CD14-positive monocyte (primary cell): ENCODE measurements at regions not wholly inside any gene's neighbourhood (a gene's known extent, or its start where the extent isn't known, plus 50 kb on each side); places are given as distances from the start of the nearest gene placed in this dataset.
A peak's percentile ranks its signal among the peaks of the same experiment; 100 is the strongest.

Experiments used
- DNase-seq, 3 donors: peaks; one replicate each; pipeline ENCODE4 v3.0.0-alpha.2; 2011 to 2022
- H2AFZ ChIP-seq: 2 replicates; pipeline ENCODE4 v1.6.0; 2012; ENCODE audit warnings: mild to moderate bottlenecking, low read depth, low read length, inconsistent platforms; ENCODE audit not compliant: insufficient read depth, poor library complexity, severe bottlenecking
- H3K27ac ChIP-seq, 2 donors: 1 replicate in 1 of 2; 2 replicates in 1 of 2; pipeline ENCODE4 v1.5.1; 2012 to 2013; ENCODE audit warnings: low read length in 2 of 2, control low read depth in 1 of 2, inconsistent platforms in 1 of 2, low read depth in 1 of 2, mild to moderate bottlenecking in 1 of 2
- H3K27me3 ChIP-seq, 2 donors: one replicate each; pipeline versions ENCODE4 v1.6.0 to v1.6.1; 2011 to 2013; ENCODE audit warnings: low read length in 2 of 2; ENCODE audit not compliant: control insufficient read depth in 2 of 2, insufficient read depth in 2 of 2
- H3K36me3 ChIP-seq, 2 donors: replicated peaks in 1 of 2; 1 replicate in 1 of 2; 2 replicates in 1 of 2; pipeline versions ENCODE4 v1.5.1 to v1.6.1; 2012 to 2013; ENCODE audit warnings: low read length in 2 of 2, control low read depth in 1 of 2, inconsistent platforms in 1 of 2, mild to moderate bottlenecking in 1 of 2; ENCODE audit not compliant: insufficient read depth in 2 of 2, control insufficient read depth in 1 of 2
- H3K4me1 ChIP-seq, 2 donors: 1 replicate in 1 of 2; 2 replicates in 1 of 2; pipeline versions ENCODE4 v1.5.1 to v1.6.1; 2012 to 2013; ENCODE audit warnings: low read length in 2 of 2, control low read depth in 1 of 2, inconsistent platforms in 1 of 2, mild to moderate bottlenecking in 1 of 2, moderate library complexity in 1 of 2; ENCODE audit not compliant: insufficient read depth in 2 of 2, control insufficient read depth in 1 of 2
- H3K4me2 ChIP-seq: replicated peaks from 2 replicates; pipeline ENCODE3; 2012; ENCODE audit warnings: low read length, moderate library complexity, mild to moderate bottlenecking; ENCODE audit not compliant: poor library complexity, severe bottlenecking; ENCODE audit errors: extremely low read depth
- H3K4me3 ChIP-seq, 3 experiments: fragments of 200-600 bp in 1 of 3; sonication (generic) in 1 of 3; replicated peaks in 1 of 3; 1 replicate in 2 of 3; 2 replicates in 1 of 3; pipeline ENCODE4 v1.5.1; 2011 to 2013; ENCODE audit warnings: low read length in 3 of 3, mild to moderate bottlenecking in 3 of 3, control low read depth in 2 of 3, low read depth in 2 of 3, inconsistent platforms in 1 of 3, moderate library complexity in 1 of 3
- H3K79me2 ChIP-seq: 2 replicates; pipeline ENCODE4 v1.6.0; 2012; ENCODE audit warnings: mild to moderate bottlenecking, control low read depth, inconsistent platforms, low read length, moderate library complexity; ENCODE audit not compliant: insufficient read depth
- H3K9ac ChIP-seq: 2 replicates; pipeline ENCODE4 v1.6.0; 2017; ENCODE audit warnings: low read length, mild to moderate bottlenecking; ENCODE audit not compliant: insufficient read depth, poor library complexity, severe bottlenecking
- H3K9me3 ChIP-seq, 2 donors: replicated peaks in 1 of 2; 1 replicate in 1 of 2; 2 replicates in 1 of 2; pipeline versions ENCODE4 v1.5.1 to v1.6.1; 2012 to 2013; ENCODE audit warnings: low read length in 2 of 2, control low read depth in 1 of 2; ENCODE audit not compliant: control insufficient read depth in 1 of 2, insufficient read depth in 1 of 2
- H4K20me1 ChIP-seq: 2 replicates; pipeline ENCODE4 v1.6.0; 2012; ENCODE audit warnings: mild to moderate bottlenecking, low read length, control low read depth, moderate library complexity; ENCODE audit not compliant: insufficient read depth
- H3K27ac Mint-ChIP-seq, 7 donors: one replicate each; pipeline ENCODE4 v1.8.0; 2020; ENCODE audit warnings: mild to moderate bottlenecking in 7 of 7, mixed read lengths in 7 of 7, moderate library complexity in 6 of 7, inconsistent platforms in 2 of 7
- H3K27me3 Mint-ChIP-seq, 3 donors: one replicate each; pipeline ENCODE4 v1.8.0; 2021 to 2022; ENCODE audit warnings: low read depth in 3 of 3, mild to moderate bottlenecking in 3 of 3, mixed read lengths in 3 of 3, moderate library complexity in 3 of 3, inconsistent platforms in 1 of 3
- H3K36me3 Mint-ChIP-seq, 2 donors: one replicate each; pipeline ENCODE4 v1.8.0; 2020; ENCODE audit warnings: mixed read lengths in 2 of 2, inconsistent platforms in 1 of 2, mild to moderate bottlenecking in 1 of 2
- H3K4me1 Mint-ChIP-seq: one replicate; pipeline ENCODE4 v1.8.0; 2020; ENCODE audit warnings: mild to moderate bottlenecking, mixed read lengths
- H3K4me3 Mint-ChIP-seq, 2 donors: one replicate each; pipeline ENCODE4 v1.8.0; 2020; ENCODE audit warnings: mild to moderate bottlenecking in 2 of 2, mixed read lengths in 2 of 2, moderate library complexity in 1 of 2
- H3K9me3 Mint-ChIP-seq, 7 donors: one replicate each; pipeline ENCODE4 v1.8.0; 2020 to 2022; ENCODE audit warnings: mixed read lengths in 7 of 7, mild to moderate bottlenecking in 6 of 7, moderate library complexity in 6 of 7, inconsistent platforms in 2 of 7
- WGBS: methylation state at CpG from one replicate; pipeline ENCODE4 v1.1.5; 2013; ENCODE audit warnings: missing lambda C conversion rate; ENCODE audit not compliant: insufficient coverage; 5-methylcytosine and 5-hydroxymethylcytosine counted together
- intact Hi-C, 2 donors: fragments of 100-400 bp; cut with micrococcal nuclease; formaldehyde crosslinking; loops; one replicate each; pipeline versions ENCODE4 v1.15.0 to v1.15.1; 2023
- TF ChIP-seq, protein P1 (sequence below): fragments of 200-600 bp; IDR thresholded peaks from one replicate; pipeline ENCODE4 v1.8.0; 2022; ENCODE audit warnings: antibody characterized with exemption, mild to moderate bottlenecking

DNA sequence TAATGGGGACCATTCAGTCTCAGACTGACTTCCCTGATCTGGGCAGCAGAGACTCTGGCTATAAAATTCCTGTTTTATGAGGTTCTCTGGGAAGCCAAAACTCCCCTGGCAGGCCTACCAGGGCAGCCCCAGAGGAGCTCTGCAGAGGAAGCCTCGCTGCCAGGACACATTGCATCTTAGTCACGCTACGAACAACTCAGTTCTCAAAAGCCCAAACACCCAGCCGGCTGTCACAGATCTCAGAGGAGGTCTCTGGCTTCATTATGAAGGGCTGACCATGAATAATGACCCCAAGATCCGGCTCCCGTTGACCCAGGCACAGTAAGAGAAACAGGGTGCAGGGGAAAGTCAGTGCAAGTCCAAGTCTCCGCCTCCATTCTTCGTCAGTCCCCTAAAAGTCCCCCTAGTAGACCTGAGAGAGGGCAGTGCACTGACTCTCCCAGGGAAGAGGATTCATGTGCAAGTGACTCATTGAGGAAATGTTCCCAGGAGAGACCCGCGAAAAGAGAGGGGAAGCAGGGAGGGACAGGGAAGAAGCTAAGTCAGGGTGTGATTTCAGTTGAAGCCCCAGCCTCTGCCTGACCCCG is 212.3 kb downstream of the CYP26B1 start:
- Mint-ChIP-seq H3K9me3 (peaks cover 0 to 6% (median 0%) of the 10 kb centered on the region in 7 donors), H3K27ac (no peak overlapping the region), H3K27me3 (peaks cover 2 to 3% (median 2%) of the 10 kb centered on the region in 3 donors), H3K36me3 (no peaks in the 10 kb centered on the region), H3K4me3 (no peak overlapping the region), H3K4me1 (peaks cover 19% of the 10 kb centered on the region)
- no peaks in the 10 kb centered on the region for H3K79me2 ChIP-seq
- H3K4me1 ChIP-seq, result peaks cover 10 to 12% of the 10 kb centered on the region in 2 donors
- H3K4me2 ChIP-seq, result no peak overlapping the region
- no peaks in the 10 kb centered on the region for H4K20me1 ChIP-seq
- H3K27me3 ChIP-seq, result no peaks in the 10 kb centered on the region
- no peak overlapping the region for H3K9ac ChIP-seq
- whole genome bisulfite sequencing, result 79% methylated on average over 11 of the region's 11 CpGs
- no peaks in the 10 kb centered on the region for H3K36me3 ChIP-seq
- no peaks in the 10 kb centered on the region for H3K9me3 ChIP-seq
- no peak overlapping the region for H3K4me3 ChIP-seq
- no peak for DNase-seq
- TF ChIP-seq, protein P1, sequence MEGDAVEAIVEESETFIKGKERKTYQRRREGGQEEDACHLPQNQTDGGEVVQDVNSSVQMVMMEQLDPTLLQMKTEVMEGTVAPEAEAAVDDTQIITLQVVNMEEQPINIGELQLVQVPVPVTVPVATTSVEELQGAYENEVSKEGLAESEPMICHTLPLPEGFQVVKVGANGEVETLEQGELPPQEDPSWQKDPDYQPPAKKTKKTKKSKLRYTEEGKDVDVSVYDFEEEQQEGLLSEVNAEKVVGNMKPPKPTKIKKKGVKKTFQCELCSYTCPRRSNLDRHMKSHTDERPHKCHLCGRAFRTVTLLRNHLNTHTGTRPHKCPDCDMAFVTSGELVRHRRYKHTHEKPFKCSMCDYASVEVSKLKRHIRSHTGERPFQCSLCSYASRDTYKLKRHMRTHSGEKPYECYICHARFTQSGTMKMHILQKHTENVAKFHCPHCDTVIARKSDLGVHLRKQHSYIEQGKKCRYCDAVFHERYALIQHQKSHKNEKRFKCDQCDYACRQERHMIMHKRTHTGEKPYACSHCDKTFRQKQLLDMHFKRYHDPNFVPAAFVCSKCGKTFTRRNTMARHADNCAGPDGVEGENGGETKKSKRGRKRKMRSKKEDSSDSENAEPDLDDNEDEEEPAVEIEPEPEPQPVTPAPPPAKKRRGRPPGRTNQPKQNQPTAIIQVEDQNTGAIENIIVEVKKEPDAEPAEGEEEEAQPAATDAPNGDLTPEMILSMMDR, result no peak
- intact Hi-C loops, result no loop called here
- H3K27ac ChIP-seq, result no peak overlapping the region
- H2AFZ ChIP-seq, result no peak overlapping the region

DNA sequence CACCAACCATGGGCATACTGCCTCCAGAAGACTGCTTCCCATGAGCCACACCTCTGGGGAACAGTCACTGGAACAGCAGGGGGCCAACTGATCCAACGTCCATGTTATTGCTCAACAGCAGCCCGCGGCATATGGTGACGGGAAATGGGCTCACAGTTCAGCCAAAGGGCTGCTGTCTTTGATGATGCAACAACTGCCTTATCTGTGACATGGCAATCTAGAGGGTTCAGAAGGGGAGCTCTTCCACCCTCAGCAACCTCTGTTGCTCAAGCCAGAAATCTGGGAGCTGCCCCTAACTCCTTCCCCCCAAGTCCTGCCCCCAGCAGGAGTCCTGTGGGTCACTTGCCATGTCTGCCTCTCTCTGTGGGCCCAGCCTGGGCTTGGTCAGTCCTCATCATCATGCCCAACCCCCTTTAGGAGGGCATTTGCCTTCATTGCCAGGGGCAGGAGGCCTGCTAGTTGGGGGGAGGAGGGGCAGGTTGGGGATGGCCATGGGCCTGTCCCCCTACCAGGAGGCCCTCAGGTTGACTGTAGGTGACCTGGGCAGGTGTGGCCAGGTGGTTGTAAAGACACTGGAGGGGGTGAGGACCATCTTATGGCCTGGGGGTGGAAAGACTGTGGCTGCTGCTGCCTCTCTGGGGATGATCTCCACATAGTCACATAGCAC is 212.9 kb downstream of the CYP26B1 start:
- peak overlapping the region; percentile 31 for H2AFZ ChIP-seq
- Mint-ChIP-seq H3K4me1 (peaks cover 19% of the 10 kb centered on the region), H3K4me3 (no peak overlapping the region), H3K27me3 (peaks cover 1 to 2% (median 2%) of the 10 kb centered on the region in 3 donors), H3K27ac (no peak overlapping the region), H3K36me3 (no peaks in the 10 kb centered on the region), H3K9me3 (peaks cover 0 to 6% (median 0%) of the 10 kb centered on the region in 7 donors)
- intact Hi-C loops, result no loop called here
- no peak overlapping the region for H3K4me2 ChIP-seq
- TF ChIP-seq, protein P1, result no peak
- no peak overlapping the region for H3K27ac ChIP-seq
- no peaks in the 10 kb centered on the region for H3K36me3 ChIP-seq
- H3K9me3 ChIP-seq, result no peaks in the 10 kb centered on the region
- no peaks in the 10 kb centered on the region for H3K79me2 ChIP-seq
- no peaks in the 10 kb centered on the region for H3K27me3 ChIP-seq
- H4K20me1 ChIP-seq, result no peaks in the 10 kb centered on the region
- H3K4me1 ChIP-seq, result peaks cover 10 to 12% of the 10 kb centered on the region in 2 donors
- no peak overlapping the region for H3K9ac ChIP-seq
- no peak overlapping the region for H3K4me3 ChIP-seq
- WGBS, result 0% methylated on average over 4 of the region's 4 CpGs
- no peak for DNase-seq
